Hepatocyte (in vitro differentiated cells): ENCODE measurements at regions not wholly inside any gene's neighbourhood (a gene's known extent, or its start where the extent isn't known, plus 50 kb on each side); places are given as distances from the start of the nearest gene placed in this dataset.

ENCODE experiments used
- DNase-seq: peaks from one replicate; pipeline ENCODE4 v3.0.0-alpha.2; 2016; ENCODE audit warnings: low spot score
- H2AFZ ChIP-seq: fragments of 200-600 bp; sonication (generic); 2 replicates; pipeline ENCODE4 v1.6.0; 2016; ENCODE audit warnings: antibody characterized with exemption, mild to moderate bottlenecking
- H3K27ac ChIP-seq: fragments of 200-600 bp; sonication (generic); 2 replicates; pipeline ENCODE4 v1.5.1; 2016; ENCODE audit warnings: mild to moderate bottlenecking
- H3K27me3 ChIP-seq: fragments of 200-600 bp; sonication (generic); 2 replicates; pipeline ENCODE4 v1.6.1; 2016
- H3K36me3 ChIP-seq: fragments of 200-600 bp; sonication (generic); replicated peaks from 2 replicates; pipeline ENCODE4 v1.5.1; 2016; ENCODE audit warnings: low read depth; ENCODE audit not compliant: insufficient read depth
- H3K4me1 ChIP-seq: fragments of 200-600 bp; sonication (generic); 2 replicates; pipeline ENCODE4 v1.5.1; 2016; ENCODE audit warnings: mild to moderate bottlenecking, moderate library complexity; ENCODE audit not compliant: insufficient read depth
- H3K4me2 ChIP-seq: fragments of 200-600 bp; sonication (generic); 2 replicates; pipeline ENCODE4 v1.6.0; 2016
- H3K4me3 ChIP-seq: fragments of 200-600 bp; sonication (generic); 2 replicates; pipeline ENCODE4 v1.5.1; 2016; ENCODE audit warnings: mild to moderate bottlenecking
- H3K79me2 ChIP-seq: fragments of 200-600 bp; sonication (generic); 2 replicates; pipeline ENCODE4 v1.6.0; 2017; ENCODE audit warnings: mild to moderate bottlenecking
- H3K9me2 ChIP-seq: fragments of 200-600 bp; sonication (generic); replicated peaks from 2 replicates; pipeline ENCODE4 v1.6.0; 2017; ENCODE audit warnings: mild to moderate bottlenecking; ENCODE audit not compliant: insufficient read depth
- H3K9me3 ChIP-seq: fragments of 200-600 bp; sonication (generic); 2 replicates; pipeline ENCODE4 v1.5.1; 2016; ENCODE audit warnings: low read depth, mild to moderate bottlenecking
- H4K20me1 ChIP-seq: fragments of 200-600 bp; sonication (generic); 2 replicates; pipeline ENCODE4 v1.6.0; 2016; ENCODE audit warnings: mild to moderate bottlenecking; ENCODE audit not compliant: insufficient read depth, poor library complexity, severe bottlenecking
- EZH2 ChIP-seq: fragments of 200-600 bp; sonication (generic); IDR thresholded peaks from 2 replicates; pipeline ENCODE4 v1.6.1; 2016; ENCODE audit warnings: antibody characterized with exemption, mild to moderate bottlenecking, borderline replicate concordance
- EZH2phosphoT487 ChIP-seq: fragments of 200-600 bp; sonication (generic); IDR thresholded peaks from one replicate; pipeline ENCODE4 v1.6.1; 2018; ENCODE audit warnings: antibody characterized with exemption, mild to moderate bottlenecking, low read depth, moderate library complexity; ENCODE audit not compliant: unreplicated experiment, severe bottlenecking
- WGBS: methylation state at CpG from one replicate; pipeline ENCODE4 v1.1.6; 2016; ENCODE audit warnings: low lambda C conversion rate; ENCODE audit errors: missing lambda C conversion rate; 5-methylcytosine and 5-hydroxymethylcytosine counted together
- TF ChIP-seq, protein P1 (sequence below): fragments of 200-600 bp; sonication (generic); IDR thresholded peaks from 2 replicates; pipeline ENCODE4 v1.5.1; 2016; ENCODE audit warnings: antibody characterized with exemption, mild to moderate bottlenecking; ENCODE audit not compliant: poor library complexity

DNA sequence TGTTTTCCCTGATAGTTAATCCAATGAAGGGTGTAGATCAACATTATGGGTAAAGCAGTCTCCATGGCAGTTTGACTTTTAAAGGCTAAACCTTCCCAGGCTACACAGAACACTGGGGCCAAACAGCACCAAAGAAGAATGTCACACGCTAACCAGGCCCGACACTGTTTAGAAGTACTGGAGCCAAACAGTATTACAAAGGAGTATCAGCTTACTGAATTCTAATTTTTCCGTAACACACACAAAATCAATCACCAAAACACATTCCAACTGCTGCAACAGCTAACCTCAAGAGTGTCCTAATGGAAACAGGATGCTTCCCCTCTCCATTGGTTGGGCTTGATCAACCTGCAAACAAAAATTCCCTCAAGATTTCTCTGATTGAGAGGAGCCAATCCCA lies 783.5 kb downstream of the PCDH18 start:
- Histone ChIP-seq H2AFZ (no peak overlapping the region), H4K20me1 (no peaks in the 10 kb centered on the region), H3K4me2 (no peak overlapping the region), H3K4me3 (no peak overlapping the region), H3K4me1 (no peaks in the 10 kb centered on the region), H3K27me3 (no peaks in the 10 kb centered on the region), H3K27ac (no peak overlapping the region), H3K36me3 (no peaks in the 10 kb centered on the region), H3K9me3 (no peaks in the 10 kb centered on the region), H3K9me2 (no peaks in the 10 kb centered on the region), H3K79me2 (no peaks in the 10 kb centered on the region)
- TF ChIP-seq, protein P1, sequence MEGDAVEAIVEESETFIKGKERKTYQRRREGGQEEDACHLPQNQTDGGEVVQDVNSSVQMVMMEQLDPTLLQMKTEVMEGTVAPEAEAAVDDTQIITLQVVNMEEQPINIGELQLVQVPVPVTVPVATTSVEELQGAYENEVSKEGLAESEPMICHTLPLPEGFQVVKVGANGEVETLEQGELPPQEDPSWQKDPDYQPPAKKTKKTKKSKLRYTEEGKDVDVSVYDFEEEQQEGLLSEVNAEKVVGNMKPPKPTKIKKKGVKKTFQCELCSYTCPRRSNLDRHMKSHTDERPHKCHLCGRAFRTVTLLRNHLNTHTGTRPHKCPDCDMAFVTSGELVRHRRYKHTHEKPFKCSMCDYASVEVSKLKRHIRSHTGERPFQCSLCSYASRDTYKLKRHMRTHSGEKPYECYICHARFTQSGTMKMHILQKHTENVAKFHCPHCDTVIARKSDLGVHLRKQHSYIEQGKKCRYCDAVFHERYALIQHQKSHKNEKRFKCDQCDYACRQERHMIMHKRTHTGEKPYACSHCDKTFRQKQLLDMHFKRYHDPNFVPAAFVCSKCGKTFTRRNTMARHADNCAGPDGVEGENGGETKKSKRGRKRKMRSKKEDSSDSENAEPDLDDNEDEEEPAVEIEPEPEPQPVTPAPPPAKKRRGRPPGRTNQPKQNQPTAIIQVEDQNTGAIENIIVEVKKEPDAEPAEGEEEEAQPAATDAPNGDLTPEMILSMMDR, result no peak
- no peak for TF ChIP-seq EZH2phosphoT487
- no peak for TF ChIP-seq EZH2
- 78% methylated on average over 3 of the region's 3 CpGs for WGBS
- DNase-seq, result no peak

DNA sequence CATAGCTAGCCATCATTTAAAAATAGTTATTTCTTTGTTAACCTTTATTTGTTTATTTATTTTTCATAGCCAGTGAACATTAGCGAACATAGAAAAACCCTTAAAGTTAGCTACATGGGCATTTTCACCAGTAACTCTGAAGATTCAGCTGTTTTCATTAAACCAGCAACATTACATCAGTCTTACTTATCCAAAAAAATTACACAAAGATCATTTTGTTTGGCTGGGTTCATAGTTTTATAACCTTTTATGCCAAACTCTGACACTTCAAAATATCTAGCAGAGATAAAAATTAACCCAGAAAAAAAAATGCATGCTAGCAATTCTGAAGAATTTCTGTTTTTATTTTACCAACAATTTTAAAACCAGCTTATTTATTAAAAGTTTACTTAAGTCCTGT lies 784.1 kb downstream of the PCDH18 start:
- Histone ChIP-seq H3K27ac (no peak overlapping the region), H4K20me1 (no peaks in the 10 kb centered on the region), H3K4me3 (no peak overlapping the region), H3K27me3 (no peaks in the 10 kb centered on the region), H2AFZ (no peak overlapping the region), H3K79me2 (no peaks in the 10 kb centered on the region), H3K36me3 (no peaks in the 10 kb centered on the region), H3K4me1 (no peaks in the 10 kb centered on the region), H3K9me3 (no peaks in the 10 kb centered on the region), H3K4me2 (no peak overlapping the region), H3K9me2 (no peaks in the 10 kb centered on the region)
- WGBS, result 98% methylated on average over 1 of the region's 1 CpG
- TF ChIP-seq, protein P1, result no peak
- TF ChIP-seq EZH2, result no peak
- no peak for TF ChIP-seq EZH2phosphoT487
- no peak for DNase-seq

DNA sequence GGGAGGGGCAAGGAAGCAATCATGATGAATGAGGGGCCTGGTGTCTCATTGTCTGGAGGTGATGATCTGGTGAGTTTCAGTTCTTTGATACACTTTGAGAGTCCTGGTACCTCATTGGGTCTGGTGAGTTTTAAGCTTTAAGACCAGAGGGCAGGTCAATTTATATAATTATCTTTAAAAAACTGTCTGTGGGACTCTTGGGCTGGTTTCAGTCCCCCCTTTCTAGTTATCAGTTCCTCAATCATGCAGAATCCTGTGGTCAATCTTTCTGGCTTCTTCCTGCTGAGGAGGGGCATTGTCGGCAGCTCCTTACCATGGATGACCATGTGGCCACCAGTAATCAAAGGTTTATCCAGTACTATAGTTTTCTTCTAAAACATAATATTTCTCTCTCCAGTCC lies 789.1 kb downstream of the PCDH18 start:
- Histone ChIP-seq H3K27me3 (no peaks in the 10 kb centered on the region), H3K4me3 (no peak overlapping the region), H3K27ac (no peak overlapping the region), H3K79me2 (no peaks in the 10 kb centered on the region), H3K36me3 (no peaks in the 10 kb centered on the region), H3K4me2 (no peak overlapping the region), H3K4me1 (no peaks in the 10 kb centered on the region), H2AFZ (no peak overlapping the region), H3K9me3 (no peaks in the 10 kb centered on the region), H3K9me2 (no peaks in the 10 kb centered on the region), H4K20me1 (no peaks in the 10 kb centered on the region)
- TF ChIP-seq EZH2 (no peak), EZH2phosphoT487 (no peak)
- TF ChIP-seq, protein P1, result no peak
- 100% methylated on average over 1 of the region's 1 CpG for WGBS
- DNase-seq, result no peak

DNA sequence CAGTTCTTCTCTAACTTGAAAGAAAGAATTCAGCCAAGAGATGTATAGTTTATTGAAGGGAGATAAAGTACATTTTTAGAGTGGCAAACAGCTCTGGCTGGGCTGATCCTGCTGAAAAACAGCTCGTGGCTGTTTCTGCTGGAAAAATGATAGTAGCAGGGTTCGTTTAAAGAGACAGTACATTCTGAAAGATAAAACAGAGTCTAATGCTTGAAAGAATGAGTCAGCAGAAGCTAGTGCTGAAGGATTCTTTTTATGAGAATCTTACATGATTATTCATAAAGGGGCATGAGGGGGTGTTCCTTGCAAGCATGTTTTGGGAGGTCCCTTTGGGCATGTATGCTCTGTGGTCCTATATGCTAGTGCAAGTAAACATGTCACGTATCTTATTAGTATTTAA lies 790.0 kb downstream of the PCDH18 start:
- Histone ChIP-seq H3K79me2 (no peaks in the 10 kb centered on the region), H3K4me3 (no peak overlapping the region), H3K4me2 (no peak overlapping the region), H3K27ac (peak overlapping the region; percentile 16), H3K4me1 (no peaks in the 10 kb centered on the region), H4K20me1 (no peaks in the 10 kb centered on the region), H3K9me2 (no peaks in the 10 kb centered on the region), H3K36me3 (no peaks in the 10 kb centered on the region), H3K9me3 (no peaks in the 10 kb centered on the region), H3K27me3 (no peaks in the 10 kb centered on the region), H2AFZ (peak overlapping the region; percentile 3)
- TF ChIP-seq EZH2, result no peak
- TF ChIP-seq, protein P1, result no peak
- no peak for TF ChIP-seq EZH2phosphoT487
- no peak for DNase-seq
- 52% methylated on average over 3 of the region's 3 CpGs for WGBS
